ENCODE measurements at regions not wholly inside any gene's neighbourhood (a gene's known extent, or its start where the extent isn't known, plus 50 kb on each side); places are given as distances from the start of the nearest gene placed in this dataset.
"Not testable (repeated sequence)": the region's sequence is repeated elsewhere in the genome, so short reads cannot be mapped to it uniquely, and the experiment has no call there.

GRCh38 chr4:71214578-71214977 is 124.2 kb upstream of the SLC4A4 start:
- DNase-seq = no peak

DNA sequence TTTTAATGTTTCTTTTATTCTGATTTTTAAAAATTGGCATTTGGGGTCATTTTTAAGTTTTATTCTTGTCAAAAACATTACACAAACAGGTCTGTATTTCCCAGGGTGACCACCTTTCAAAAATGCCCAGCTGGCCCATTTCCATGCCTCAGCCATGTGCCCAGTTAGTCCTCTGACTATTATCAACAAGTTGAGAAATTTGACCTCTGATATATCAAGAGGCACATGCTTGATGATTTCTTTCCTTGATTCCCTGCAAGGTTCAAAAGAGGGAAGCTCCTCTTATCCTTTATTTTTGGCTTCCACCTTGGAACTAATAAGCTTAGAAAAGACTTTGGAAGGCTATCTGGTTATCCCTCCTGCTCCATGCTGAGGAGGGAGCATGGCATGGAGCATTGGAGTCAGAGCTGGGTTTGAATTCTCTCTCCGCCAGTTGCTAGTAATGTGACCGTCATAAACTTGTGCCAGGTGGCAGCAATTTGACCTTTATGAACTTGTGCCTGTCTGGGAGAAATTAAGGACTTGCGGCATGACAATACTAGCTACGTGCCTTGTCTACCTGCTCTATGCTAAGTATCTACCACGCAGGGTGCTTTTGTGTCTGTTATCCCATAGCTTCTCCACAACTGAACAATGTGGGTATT is 122.4 kb upstream of the SLC4A4 start:
- no peak for DNase-seq

- no peak for DNase-seq
Measured at GRCh38 chr4:71217688-71218087, 121.1 kb upstream of the SLC4A4 start.

GRCh38 chr4:71220848-71221247 is 118.0 kb upstream of the SLC4A4 start:
- not testable (repeated sequence) for DNase-seq

DNA sequence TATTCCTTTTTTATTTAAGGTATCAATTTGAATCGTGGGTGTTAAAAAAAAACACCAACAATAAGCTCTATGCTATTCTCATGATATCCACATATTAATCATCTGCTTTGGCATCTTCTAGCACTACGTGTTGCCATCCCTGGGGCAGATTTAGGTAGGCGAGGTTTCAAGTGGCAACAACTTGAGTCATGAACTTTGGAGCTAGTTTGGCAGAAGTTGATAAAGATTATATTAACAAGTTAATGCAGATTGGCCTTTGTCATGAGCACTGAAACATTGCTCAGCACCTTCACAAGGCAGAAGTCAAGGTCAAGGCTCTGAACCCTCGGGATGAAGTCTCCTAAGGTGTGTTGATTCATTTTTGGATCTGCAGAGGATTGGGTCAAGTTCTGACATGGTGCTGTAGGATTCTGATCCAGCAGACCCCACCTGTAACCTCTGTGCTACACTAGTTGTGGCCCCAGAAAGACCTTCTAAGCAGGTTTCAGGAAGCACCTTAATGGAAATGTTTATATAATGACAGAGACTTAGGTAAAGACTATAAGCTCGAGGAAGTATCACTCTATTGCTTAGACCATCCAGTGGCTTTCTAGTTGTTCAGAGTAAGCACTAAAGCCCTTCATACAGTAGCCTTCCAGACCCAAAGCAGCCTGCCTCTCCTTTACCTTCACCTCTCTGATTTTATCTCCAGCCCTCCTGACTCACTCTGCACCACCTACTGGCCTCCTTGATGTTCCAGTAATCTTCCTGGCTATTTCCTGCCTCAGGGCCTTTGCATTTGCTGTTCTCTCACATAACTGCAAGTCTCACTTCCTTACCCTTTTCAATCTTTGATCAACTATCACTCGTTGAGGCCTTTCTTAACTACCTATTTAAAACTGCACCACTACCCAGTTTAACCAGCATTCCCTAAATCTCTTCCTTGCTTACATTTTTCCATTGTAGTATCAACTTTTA is 117.0 kb upstream of the SLC4A4 start:
- no peak for DNase-seq

DNA sequence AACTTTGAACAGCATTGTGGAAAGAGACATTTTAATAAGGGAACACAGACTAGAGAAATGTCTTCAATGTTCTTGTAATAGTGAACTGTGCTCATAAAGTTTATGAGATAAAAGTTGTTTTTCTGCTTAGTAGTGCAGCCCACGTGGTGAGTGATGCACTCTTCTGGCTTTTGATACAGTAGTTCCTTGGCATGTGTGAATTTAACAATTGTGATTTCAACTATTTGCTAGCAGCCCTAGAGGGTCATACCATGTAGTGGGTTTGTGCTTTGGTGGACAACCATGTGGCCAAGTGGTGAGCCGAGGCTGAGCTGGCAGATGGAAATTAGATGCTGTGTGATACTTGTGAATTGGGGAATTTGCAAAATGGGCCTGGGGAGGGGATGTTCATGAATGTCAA is 116.2 kb upstream of the SLC4A4 start:
- DNase-seq = no peak

DNA sequence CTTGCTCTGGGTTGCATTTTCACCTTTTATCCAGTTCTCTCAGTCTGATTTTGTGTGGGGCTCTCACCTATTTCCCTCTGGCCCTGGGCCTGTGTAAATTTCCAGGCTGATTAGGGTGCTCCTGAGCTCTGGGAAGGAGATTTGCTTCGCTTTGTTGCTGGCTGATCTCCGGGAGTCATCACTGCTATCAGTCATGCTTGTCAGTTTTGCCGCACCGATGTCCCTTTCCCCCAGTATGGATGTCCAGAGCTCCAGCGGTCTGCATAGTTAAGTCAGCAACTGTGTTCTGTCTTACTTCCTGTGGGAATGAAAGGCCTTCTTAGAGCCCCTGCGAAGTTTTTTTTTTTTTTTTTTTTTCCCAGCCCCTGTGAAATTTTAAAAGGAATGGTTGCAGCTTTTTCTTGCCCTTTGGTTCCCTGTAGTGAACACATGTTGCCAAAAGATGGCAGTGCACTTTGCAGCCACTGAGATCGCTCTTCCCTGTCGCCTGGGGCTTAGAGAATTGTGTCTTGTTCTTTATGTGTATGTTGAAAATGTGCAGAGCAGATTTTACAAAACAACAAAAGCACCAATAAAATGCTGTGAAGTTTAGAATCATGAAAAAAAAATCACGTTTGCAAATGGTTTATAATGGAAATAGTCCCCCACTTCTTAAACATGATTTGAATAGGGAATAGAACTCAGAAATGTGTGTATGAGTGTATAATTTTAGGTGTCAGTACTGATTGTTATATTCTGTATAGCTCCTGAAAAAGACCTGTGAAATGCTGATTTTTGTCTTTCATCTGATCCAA is 109.1 kb upstream of the SLC4A4 start:
- peak; percentile 35 for DNase-seq

DNA sequence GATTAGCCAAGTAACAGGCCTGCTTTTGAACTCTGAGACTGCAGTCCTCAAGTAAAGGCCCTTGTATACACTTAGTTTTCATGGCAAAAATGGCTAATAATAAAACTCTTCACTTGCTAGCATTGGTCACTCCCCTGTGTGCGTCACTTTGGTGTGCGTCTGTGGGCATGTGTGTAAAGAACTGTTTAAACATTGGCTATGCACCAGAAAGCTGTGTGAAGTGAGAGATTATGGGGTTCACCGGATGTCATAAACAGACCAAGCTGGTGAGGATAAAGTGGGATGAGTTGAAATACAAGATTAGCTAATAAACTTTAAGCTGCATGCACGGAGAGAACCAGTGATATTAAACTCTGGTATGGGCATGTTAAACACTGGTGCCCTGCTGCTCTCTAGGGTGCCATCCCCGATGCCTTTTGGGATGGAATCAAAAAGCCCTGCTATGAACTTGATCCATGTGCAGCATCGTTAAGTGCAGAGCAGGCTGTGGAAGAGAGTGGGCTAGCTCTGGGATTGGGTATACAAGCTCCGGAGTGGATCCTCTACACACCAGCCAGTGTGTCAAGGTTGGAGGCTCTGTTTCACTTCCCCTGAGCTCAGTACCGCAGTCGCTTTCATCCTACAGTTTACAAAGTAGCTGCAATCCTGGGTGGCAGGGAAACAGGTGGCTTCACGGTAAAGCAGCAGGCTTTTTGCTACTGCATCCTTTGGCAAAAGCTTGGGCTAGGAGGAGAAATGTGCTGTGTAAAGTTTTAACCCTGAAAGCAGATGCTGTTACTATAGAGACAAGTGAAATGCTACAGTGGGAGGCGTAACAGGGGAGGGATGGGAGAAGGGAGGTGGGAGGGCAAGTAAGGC is 108.3 kb upstream of the SLC4A4 start:
- no peak for DNase-seq

- no peak for DNase-seq
Measured at GRCh38 chr4:71231129-71232055, 107.4 kb upstream of the SLC4A4 start.

GRCh38 chr4:71232056-71232430 is 106.8 kb upstream of the SLC4A4 start:
- DNase-seq = no peak

DNA sequence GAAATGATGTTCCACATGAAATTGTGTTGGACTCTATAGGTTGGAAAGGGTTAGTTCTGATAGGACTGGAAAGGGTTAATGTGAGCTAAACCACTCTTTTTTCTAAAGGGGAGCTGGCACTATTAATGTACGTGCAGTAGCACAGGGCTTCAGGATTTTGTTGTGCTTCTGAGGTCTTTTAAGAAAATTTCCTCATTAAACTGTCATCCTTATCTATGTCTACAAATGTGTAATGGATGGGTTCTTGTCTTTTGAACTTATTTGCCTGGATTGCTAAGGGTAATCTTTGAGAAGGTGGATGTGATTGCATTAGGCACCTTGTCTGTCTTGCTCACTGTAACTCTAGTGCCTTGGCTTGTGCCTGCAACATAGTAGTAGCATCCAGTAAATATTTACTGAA is 106.0 kb upstream of the SLC4A4 start:
- no peak for DNase-seq

DNA sequence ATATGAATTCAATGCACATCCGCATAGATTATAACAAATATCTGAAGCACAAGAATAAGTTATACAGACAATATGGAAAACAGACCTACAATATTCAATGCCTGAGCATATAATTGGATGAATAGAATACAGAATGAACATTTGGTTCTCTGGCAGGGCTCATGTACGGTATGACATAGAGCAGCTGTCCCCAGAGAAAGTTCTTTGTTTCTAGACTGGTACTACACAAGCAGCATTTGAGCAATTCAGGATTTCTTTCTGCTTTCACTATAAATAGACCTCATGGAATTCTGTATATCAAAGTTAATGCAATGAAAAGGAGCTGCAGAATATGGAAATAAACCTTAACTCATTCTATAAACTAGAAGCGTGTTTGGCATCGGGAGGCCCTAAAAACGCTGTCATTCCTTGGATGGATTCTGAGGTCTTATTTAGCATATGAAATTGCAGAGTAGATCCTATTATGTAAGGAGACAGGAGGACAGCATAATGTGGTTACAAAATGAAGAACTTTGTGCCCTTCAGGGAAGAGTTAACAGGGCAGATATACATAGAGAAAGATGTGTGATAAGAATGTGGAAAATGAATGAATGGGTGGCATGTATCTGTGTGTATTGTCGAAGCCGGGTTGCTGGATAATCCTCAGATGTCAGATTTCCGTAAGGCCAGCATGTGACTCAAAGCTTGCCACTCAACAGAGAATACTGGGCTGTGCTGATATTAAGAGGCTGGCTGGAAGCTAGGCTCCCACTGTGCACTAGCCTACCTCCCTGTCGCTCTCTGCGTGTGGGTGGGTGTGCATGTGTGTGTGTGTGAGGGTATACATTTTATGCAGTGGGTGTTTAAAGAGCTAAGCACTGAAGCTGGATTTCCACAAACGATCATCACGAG is 103.3 kb upstream of the SLC4A4 start:
- no peak for DNase-seq

GRCh38 chr4:71236226-71236625 is 102.6 kb upstream of the SLC4A4 start:
- no peak for DNase-seq

- DNase-seq = no peak
Measured at GRCh38 chr4:71237641-71238040, 101.2 kb upstream of the SLC4A4 start.

DNA sequence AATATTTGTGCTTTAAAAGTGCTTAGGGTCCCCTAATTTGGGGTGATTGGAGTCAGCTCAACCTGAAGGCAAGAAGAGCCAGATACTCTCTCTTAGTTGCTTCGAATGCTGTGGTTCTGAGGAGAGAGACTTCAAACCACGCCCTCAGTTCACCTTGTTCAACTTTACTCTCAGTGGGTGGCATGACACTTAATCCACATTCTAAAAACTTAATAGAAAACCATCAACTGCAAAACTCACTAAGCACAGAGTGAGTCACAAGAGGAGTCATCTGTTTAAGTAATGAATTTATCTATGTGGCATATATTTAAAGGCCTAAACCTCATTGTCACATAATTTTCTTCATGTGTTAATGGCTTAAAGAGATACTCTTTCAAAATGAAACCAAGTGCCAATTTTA is 99.5 kb upstream of the SLC4A4 start:
- no peak for DNase-seq

DNA sequence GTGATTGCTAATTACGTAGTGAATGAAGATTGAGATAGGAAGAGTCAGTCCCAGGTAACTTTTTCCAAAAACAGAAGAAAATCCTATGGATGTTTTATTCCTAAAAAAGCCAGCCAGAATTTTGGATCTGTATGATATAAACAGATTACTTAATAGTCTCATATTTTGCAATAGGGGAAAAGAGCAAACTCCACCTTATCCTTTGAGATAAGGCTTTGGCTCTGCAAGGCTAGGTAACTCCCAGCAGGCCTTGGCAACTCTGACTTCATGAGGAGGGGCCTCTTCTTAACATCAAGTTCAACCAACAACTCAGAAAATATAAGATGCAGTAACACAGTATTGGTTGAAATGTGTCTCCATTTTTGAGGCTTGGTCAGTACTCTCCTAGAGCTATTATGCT is 98.7 kb upstream of the SLC4A4 start:
- DNase-seq = no peak

DNA sequence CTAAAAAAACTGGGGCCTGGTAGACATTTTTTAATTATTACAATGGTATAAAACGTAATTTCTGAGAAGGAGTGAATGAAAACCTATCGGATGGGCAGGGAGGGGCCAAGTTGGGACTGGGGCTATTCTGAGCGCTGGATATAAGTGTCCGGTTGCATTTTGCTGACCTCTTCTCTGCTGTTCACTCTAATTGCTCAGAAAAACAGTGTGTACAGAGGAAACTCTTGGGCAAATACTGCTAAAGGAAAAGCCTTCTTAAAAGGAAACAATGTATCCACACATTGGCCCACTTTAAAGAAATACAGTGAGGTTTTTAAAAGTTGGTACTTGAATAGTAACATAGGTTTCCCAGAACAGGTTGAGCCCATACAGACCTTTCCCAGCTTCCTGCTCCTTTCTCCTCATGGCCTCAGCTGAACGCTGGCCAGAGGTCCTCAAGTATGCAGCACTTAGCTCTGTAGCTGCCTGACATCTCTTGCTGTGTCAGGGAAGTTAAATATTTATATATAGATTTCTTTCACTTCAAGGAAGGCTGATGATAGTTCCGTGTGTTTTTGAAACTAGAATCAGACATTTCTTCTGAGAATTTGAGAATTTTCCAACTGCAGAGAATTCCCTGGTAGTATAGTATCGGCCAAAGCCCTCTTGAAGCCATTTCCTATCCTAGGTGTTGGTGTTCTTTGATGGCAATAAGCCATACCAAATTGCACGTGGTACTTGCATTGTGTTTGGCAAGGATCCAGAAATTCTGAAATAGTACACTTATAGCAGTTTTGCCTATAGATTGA is 97.1 kb upstream of the SLC4A4 start:
- DNase-seq = no peak

DNA sequence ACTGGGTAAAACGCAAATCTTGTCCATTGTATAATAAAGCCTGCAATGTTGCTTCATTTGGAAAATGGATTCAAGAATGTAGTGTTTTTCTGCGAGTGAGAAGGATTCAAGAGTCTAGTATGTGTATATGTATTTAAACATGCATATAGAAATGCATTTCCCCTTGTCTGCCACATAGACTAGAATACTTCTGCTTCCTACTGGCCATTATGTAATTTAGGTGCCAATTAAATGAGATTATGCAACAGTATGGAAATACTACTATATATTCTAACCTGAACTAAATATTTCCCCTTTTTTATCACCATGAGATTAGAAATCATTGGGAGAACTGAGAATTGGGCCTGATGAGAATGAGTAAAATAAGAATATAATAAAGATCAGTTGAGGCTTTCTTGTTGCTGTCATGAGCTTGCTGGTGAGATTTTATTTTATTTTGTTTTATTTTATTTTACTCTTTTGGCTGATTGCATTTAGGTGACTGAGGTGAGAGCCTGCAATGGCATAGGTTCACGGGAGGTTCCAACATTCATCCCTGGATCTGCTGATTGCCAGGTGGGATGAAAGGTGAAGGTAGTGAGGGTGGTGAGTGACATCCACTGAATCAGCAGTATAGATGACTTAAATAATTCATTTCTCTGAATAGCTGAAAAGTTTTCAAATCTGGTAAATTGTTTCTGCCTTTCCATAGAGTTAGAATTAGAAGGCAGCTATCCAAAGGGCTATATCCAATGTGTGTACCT is 95.6 kb upstream of the SLC4A4 start:
- no peak for DNase-seq

DNA sequence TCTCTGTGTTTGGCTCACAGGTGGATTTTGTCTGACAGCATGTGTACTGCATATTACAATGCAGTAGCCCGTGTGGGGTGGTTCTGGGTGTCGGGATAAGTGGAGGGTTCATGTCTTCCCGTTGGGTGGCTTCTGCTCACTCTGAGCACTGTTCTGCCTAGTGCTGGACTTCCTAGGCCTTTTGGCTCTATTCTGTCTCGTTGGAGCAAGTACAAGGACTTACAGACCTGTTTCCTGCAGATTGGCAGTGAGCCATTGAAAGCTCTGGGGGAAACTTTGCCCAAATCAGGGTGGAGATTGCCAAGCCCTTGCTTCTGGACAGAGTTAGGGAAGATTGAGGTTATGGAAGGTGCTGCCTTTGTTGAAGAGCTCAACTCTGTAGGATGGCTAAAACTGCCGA is 91.1 kb upstream of the SLC4A4 start:
- no peak for DNase-seq
